Occipital lobe (tissue), 1 donor: ENCODE measurements at regions not wholly inside any gene's neighbourhood (a gene's known extent, or its start where the extent isn't known, plus 50 kb on each side); places are given as distances from the start of the nearest gene placed in this dataset.
"Not testable (repeated sequence)": the region's sequence is repeated elsewhere in the genome, so short reads cannot be mapped to it uniquely, and the experiment has no call there.

ENCODE experiments used
- DNase-seq: peaks from one replicate; lab custom pipeline; 2025; lab: John Stamatoyannopoulos, UW

DNA sequence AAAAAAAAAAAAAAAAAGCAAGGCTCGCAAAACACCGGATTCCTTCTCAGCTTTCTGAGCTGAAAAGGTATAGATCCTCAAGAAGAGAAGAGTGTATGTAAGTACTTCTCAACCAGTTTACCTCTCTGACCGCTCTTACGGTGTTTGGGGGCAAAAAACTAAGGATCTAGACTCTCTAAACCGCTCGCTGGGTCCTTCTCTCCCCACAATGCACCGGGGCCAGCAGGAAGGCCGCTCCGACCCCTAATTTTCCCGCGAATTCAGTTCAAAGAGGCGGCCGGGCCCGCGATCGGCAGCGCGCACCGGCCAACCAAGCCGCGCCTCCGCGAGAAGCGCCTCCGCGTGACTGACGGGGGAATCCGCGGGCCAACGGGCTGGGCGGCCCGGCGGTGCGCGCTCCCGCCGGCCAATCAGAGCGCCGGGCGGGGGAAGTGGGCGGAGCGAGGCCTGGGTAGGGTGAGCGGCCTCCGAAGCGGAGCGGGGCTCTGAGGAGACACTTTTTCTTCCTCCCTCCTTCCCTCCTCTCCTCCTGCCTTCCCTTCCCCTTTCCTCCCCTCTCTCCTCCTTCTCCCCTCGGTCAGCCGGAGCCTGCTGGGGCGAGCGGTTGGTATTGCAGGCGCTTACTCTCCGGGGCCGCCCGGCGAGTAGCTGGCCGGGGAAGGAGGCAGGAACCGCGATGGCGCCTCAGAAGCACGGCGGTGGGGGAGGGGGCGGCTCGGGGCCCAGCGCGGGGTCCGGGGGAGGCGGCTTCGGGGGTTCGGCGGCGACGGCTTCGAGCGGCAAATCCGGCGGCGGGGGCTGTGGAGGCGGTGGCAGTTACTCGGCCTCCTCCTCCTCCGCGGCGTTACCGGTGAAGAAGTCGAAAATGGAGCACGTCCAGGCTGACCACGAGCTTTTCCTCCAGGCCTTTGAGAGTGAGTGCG lies 93.0 kb downstream of the CRLF3 start:
- DNase-seq, result peak; percentile 78

DNA sequence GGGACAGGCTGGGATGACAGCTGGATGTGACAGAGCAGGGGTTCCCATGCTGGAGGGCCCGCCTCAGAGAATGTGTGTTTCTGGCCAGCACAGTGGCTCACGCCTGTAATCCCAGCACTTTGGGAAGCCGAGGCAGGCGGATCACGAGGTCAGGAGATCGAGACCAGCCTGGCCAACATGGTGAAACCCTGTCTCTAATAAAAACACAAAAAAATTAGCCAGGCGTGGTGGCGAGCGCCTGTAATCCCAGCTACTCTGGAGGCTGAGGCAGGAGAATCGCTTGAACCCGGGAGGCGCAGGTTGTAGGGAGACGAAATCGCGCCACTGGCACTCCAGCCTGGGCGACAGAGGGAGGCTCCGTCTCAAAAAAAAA lies 93.7 kb downstream of the CRLF3 start:
- DNase-seq, result not testable (repeated sequence)

DNA sequence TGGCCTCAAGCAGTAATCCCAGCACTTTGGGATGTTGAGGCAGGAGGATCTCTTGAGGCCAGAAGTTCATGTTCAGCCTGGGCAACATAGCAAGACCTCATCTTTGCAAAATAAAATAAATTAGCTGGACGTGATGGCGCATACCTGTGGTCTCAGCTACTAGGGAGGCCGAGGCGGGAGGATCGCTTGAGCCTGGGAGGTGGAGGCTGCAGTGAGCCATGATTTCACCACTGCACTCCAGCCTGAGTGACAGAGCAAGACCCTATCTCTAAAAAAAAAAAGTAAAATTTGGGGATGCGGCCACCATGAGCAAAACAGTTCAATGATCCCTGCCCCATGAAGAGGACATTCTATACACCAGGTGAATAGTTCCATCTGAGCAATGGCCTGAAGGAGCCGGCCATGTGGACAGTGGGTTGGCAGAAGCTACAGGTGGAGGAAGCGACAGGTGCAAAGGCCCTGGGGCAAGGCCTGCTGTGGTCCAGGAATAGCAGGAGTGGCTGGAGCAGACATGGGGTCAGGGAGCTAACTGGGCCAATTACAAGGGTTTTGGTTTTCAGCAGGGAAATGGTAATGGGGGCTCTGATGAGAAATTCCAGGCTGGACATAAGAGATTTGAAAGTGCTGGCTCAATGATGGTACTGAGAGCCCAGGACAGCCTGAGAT lies 94.2 kb downstream of the CRLF3 start:
- not testable (repeated sequence) for DNase-seq

DNA sequence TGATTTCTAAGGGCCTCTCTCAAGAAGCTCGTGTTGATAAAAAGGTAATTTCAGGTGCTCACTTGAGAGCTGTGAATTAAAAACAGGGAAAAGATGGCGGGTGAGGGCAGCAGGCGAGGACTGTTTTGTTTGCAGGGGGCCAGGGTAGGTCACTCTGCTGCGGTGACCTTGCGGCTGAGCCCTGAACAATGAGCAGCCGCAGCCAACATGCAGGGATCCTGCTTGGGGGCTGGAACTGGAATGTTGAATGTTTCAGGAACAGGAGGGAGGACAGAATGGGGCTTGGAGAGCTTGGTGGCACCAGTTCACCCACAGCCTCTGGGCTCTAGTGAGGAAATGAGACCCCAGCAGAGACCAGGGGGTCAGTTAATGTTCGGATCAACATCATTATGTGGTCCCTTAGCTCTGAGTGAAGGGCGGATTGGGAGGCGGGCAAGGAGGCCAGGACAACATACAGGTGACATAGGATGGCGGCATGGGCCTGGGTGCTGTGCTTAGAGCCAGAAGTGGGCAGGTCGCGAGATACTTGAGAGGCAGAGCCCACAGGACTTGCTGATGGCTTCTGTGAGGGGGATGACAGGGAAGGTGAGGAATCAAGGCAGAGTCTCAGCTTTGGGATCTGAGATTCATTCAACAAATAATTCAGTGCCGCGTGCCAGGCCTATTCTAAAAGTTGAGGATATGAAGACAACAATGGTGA lies 94.9 kb downstream of the CRLF3 start:
- not testable (repeated sequence) for DNase-seq

DNA sequence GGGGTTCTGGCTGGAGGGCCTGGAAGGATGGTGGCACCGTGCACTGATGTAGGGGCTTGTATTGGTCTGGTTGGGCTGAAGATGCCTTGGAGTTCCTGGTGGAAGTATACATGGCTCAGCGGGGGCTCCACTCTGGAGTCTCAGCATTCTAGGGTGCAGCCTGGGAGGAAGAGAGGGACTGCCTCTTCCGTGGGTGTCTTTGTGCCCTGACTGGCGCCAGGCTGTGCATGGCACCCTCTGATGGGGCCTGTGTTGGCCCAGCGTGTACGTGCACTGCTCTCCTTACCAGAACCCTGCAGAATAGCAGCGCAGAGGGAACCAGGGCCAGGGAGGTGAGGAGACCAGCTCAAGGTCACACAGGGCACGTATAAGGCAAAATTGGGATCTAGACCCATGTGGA lies 97.0 kb downstream of the CRLF3 start:
- DNase-seq, result not testable (repeated sequence)

DNA sequence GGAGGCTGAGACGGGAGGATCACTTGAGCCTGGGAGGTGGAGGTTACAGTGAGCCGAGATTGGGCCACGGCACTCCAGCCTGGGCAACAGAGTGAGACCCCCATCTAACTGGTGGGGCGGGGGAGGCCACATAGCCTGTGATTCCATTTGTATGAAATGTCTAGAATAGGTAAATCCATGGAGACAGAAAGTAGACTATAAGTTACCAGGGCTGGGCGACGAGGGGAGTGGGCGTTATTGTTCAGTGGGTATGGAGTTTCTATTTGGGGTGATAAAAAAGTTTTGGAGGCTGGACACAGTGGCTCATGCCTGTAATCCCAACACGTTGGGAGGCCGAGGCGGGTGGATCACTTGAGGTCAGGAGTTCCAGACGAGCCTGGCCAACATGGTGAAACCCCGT lies 97.8 kb downstream of the CRLF3 start:
- not testable (repeated sequence) for DNase-seq

DNA sequence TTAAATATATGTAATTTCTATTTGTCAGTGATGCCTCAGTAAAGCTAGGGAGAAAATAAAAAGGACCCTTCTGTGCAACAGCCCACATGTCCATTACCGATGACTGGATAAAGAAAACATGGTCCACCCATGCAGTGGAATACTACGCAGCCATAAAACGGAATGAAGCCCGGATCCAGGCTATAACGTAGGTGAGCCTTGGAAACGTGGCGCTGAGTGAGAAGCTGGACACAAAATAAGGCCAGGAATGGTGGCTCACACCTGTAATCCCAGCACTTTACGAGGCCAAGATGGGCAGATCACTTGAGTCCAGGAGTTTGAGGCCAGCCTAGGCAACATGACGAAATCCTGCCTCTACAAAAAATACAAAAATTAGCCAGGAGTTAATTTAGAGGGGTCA lies 98.2 kb downstream of the CRLF3 start:
- not testable (repeated sequence) for DNase-seq

DNA sequence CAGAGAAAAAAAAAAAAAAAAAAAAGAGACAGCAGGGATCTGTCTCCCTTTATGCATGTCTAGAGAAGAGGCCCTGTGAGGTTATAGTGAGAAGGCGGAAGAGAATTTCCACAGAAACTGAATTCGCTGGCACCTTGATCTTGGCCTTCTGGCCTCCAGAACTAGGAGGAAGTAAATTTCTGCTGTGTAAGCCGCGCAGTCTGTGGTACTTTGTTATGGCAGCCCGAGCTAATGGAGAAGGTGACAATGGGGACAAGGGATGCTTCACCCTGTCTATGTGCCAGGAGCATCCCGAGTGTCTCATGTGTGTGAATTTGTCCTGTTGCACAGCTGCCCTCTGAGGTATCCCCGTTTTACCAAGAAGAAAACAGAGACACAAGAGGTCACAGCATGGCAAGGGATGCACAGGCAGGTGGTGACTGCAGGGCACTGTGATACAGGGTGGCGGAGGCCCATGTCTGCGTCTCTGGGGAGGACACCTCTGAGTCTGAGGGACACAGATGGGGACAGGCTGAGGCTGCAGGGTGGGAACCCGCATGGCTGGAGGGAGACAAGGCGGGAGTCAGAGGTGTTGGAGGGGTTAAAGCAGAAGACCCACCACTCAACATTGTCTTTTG lies 100.3 kb downstream of the CRLF3 start:
- not testable (repeated sequence) for DNase-seq

DNA sequence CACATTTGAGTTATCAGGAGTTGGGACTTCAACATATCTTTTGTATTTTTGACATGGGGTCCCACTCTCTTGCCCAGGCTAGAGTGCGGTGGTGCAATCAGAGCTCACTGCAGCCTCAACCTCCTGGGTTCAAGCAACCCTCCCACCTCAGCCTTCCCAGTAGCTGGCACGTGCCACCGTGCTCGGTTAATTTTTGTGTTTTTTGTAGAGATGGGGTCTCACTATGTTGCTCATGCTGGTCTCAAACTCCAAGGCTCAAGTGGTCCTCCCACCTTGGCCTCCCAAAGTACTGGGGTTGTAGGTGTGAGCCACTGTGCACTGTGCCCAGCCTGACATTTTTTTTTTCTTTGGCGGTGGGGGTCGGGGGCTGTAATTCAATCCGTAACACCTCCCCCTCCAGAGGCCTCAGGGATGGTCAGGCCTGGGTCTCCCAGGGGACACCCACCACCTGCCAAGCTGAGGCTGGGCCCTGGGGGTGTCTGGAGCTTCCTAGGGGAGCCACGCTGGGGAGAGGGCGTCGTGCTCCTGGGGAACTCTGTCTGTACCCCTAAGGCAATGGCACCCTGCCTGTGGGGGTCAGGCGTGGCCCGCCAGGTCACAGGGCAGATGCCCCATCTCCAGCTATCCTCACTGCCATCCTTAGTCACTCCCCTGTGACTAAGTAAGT lies 102.2 kb downstream of the CRLF3 start:
- DNase-seq, result not testable (repeated sequence)

DNA sequence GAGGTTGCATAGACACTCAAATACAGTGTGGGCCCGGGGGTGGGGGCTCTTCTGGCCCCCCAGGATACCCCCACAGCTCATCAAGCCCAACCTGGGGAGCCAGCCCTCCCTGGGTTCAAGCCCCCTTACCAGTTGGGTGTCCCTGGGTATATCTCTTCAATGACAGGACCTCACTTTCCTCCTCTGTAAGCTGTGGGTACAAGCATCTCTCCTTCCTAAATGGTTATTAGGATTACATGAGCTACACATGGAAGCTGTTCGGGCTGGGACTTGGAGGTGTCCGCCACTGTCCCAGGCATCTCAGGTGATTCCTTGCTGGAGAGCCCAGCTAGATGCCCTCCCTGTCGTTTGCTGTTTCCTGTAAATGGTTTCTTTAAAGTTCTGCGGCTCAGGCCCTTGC lies 103.5 kb downstream of the CRLF3 start:
- DNase-seq, result not testable (repeated sequence)

DNA sequence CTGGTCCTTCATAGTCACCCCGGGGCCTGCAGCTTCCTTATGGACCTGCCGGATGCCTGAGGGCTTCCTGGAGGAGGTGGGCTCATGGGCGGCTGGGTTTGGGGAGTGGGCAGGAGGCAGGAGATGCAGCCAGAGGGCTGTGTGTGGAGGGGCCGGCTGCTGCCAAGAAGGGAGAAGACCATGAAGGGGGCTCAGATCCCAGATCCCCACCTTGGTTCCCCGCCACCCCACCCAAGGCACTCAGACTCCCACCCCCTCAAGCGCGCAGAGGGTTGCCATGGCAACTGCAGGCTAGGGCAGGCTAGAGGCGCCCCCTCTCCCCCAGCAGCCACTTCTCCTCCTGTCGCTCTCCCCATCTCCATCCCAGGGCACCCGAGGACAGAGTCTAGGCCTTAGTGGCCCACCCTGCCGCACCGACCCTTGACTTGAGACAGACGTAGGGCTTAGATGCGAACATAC lies 104.5 kb downstream of the CRLF3 start:
- no peak for DNase-seq

DNA sequence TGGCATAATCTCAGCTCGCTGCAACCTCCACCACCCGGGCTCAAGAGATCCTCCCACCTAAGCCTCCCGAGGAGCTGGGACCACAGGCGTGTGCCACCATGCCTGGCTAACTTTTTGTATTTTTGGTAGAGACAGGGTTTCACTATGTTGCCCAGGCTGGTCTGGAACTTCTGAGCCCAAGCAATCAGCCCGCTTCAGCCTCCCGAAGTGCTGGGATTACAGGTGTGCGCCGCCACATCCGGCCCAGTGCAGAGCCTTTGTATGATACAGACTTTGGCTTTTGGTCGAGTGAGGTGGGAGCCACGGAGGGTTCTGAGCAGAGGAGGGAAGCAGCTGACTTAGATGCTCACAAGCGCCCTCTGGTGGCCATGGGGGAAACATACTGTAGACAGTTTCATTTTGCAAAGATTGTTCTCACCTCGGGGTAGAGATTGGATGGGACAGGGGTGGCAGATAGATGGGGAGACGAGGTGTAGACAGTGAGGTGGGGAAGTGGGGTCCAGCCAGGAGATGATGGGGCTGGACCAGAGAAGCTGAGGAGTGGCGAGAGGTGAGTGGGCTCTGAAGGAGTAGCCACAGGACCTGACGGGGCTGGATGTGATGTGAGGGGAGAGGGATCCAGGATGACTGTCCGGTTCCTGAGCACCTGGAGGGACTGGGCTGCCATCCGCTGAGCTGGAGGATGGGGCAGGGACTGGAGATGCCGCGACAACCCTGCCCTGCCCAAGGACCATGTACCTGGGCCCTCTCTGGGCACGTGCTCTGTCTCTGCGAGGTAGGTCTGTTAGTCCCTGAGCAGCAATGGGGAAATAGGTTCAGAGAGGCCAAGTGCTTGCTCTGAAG lies 105.1 kb downstream of the CRLF3 start:
- DNase-seq, result not testable (repeated sequence)

DNA sequence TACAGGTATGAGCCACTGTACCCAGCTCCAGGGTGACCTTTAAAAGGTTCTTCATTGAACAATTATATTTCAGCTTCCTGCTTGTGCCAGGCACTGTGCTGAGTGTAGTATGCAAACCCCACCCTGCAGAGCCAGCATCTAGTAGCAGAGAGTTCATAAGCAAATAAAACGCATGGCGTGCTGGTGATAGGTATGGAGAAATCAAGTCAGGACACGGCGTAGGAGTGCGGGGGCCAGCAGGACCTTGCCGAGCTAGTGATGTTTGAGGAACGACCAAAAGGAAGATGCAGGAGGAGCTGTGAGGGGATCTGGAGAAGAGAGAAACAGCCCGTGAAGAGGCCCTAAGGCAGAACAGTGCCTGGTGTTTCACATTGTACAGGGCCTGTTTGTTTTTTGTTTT lies 105.8 kb downstream of the CRLF3 start:
- not testable (repeated sequence) for DNase-seq

DNA sequence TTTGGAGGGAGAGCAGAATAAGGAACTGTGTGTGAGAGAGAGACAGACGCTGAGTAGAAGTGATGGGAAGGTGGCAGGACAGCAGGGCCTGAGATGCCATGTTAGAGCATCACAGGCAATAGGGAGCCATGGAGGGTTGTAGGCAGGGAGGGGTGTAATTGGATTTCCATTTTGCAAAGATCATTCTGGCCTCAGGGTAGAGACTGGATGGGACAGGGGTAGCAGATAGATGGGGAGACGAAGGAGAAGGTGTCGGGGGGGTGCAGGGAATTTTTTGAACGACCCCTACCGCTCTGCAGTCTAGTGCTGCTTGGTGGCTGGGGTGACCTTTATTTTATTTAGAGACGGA lies 106.4 kb downstream of the CRLF3 start:
- DNase-seq, result not testable (repeated sequence)

DNA sequence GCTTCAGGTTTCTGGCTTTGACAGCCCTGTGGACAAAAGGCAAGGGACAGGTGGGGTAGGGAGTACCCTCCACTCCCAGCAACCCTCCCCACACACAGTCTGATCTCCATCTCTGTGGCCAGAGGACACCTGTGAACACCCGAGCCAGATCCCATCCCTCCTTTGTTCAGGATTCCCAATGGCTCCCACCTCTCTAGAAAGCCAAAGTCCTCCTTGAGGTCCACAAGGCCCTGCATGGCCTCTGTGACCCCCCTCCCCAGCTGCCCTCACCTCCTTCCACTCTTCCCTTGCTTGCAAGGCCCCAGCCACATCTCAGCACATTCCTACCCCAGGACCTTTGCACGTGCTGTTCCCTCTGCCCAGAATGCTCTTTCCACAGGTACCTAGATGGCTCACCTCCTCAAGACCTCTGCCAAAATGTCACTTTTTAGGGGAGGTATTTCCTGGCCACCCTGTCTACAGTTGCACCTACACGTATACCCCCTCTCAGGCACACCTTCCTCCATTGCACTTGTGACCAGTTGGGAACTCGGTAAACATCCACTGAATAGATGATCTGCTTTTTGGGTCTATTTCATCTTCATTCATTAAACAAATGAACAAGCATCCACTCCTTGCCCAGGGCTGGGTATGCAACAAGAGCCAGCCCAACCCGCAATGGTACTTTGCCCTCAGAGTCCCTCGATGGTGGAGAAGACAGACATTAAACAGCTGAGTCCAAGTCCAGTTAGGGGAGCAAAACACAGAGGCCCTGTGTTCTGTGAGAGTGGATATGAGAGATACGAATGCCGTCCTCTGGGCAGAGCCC lies 107.0 kb downstream of the CRLF3 start:
- DNase-seq, result no peak

DNA sequence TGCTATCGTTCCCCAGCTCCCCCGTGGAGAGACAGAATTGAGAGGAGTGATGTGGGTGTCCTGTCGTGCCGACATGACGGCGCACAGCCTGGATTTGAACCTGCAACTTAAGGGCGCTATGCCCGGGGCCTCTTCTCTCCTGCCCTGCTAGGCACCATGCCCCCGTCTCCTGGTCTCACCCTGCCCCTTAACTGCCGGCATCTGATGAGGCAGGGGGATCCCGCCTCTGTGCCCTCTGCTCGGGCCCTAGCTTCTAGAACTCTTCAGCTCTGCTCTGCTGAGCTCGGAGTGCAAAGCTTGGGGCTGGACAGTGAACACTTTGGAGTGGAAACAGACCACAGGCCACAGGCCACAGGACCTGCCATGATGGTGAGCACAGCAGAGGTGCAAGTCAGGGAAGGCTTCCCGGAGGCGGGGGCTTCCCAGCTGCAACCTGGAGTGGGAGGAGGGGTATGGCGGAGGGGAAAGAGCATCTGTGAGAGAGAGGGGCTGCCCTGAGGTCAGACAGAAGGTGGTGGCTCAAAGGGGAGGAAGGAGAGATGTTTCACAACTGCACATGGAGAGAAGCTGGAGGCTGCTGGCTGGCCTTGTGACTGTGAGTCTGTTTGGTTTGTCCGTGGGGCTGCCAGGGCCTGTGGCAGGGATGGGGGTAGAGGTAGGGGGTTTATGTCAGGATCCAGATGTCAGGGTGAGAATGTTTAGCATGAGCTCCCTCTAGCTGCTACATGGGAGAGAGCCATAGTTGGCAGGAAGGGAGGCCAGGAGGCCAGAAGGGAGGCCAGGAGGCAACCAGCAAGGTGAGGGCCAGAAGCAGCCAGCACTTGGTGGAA lies 107.8 kb downstream of the CRLF3 start:
- DNase-seq, result no peak

DNA sequence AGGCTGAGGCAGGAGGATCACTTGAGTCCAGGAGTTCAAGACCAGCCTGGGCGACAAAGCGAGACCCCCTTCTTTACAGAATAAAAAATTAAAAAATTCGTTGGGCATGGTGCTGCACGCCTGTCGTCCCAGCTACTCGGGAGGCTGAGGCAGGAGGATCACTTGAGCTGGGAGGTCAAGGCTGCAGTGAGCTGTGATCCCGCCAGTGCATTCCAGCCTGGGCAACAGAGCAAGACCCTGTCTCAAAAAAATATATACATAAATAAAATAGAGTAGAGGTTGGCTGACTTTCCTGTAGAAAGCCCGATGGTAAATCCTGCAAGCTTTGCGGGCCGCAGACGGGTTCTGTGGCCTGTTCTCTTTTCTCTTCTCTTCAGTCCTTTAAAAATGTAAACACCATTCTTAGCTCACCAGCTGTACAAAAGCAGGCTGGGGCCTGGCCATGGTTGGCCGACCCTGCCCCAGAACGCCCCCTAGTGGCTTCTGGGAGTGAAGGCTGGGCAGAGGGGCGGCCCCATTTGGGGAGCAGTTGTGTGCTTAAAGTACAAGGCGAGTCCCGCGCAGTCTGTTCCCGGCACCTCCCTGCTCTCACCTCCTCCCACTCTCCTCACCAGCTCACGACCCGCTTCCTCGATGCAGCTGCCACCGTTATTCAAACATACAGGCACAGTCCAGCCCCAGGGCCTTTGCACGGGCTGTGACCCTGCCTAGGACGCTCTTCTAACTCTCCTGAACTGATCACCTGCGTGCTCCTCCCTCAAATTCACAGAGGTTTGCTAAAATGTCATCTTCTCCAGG lies 109.5 kb downstream of the CRLF3 start:
- DNase-seq, result not testable (repeated sequence)

DNA sequence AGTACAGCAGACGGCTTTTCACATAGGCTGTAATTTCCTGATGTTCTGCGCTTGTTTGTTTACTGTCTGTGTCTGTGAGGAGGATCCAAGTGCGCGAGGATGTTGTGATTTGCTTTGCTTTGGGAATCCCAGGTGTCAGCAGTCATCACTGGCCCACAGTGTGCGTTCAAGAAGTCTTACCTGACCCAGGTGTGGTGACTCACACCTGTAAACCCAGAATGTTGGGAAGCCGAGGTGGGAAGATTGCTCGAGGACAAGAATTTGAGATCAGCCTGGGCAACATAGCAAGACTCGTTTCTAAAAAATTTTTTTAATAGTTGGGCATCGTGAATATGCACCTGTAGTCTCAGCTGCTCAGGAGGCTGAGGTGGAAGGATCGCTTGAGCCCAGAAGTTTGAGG lies 110.7 kb downstream of the CRLF3 start:
- not testable (repeated sequence) for DNase-seq
